K562 (cell line): ENCODE measurements at regions not wholly inside any gene's neighbourhood (a gene's known extent, or its start where the extent isn't known, plus 50 kb on each side); places are given as distances from the start of the nearest gene placed in this dataset.

Experiments
- ARID2 ChIP-seq: fragments of 450-650 bp; IDR thresholded peaks from 2 replicates; pipeline ENCODE4 v1.6.1; 2017; ENCODE audit warnings: antibody characterized with exemption, mild to moderate bottlenecking
- GATAD2A ChIP-seq: fragments of 450-650 bp; IDR thresholded peaks from 2 replicates; pipeline ENCODE4 v1.6.1; 2017
- HDAC8 ChIP-seq: fragments of 450-650 bp; IDR thresholded peaks from 2 replicates; pipeline ENCODE4 v1.6.1; 2016; ENCODE audit warnings: mild to moderate bottlenecking, missing genetic modification characterization, moderate library complexity, missing compliant biosample characterization
- KAT2B ChIP-seq: IDR thresholded peaks from one replicate; pipeline ENCODE4 v1.6.1; 2012; ENCODE audit warnings: low read depth, mild to moderate bottlenecking, control low read depth, inconsistent platforms, low read length, moderate library complexity
- NFRKB ChIP-seq: fragments of 450-650 bp; IDR thresholded peaks from 2 replicates; pipeline ENCODE4 v1.6.1; 2016; ENCODE audit warnings: low read depth
- STAT5A ChIP-seq: IDR thresholded peaks from 2 replicates; pipeline ENCODE4 v1.6.1; 2012; ENCODE audit warnings: low read length, inconsistent platforms, borderline replicate concordance
- XRCC4 ChIP-seq: IDR thresholded peaks from one replicate; pipeline ENCODE4 v1.6.1; 2011; ENCODE audit not compliant: insufficient read depth, insufficient read length; ENCODE audit errors: extremely low read depth
- XRCC5 ChIP-seq: fragments of 200-400 bp; formaldehyde crosslinking; IDR thresholded peaks from 2 replicates; pipeline ENCODE4 v1.6.1; 2017; ENCODE audit warnings: low read depth, mild to moderate bottlenecking, low read length
- ZNF444 ChIP-seq: fragments of 250-450 bp; sonication (Bioruptor Pico); IDR thresholded peaks from 2 replicates; pipeline ENCODE4 v1.4.0; 2020; ENCODE audit warnings: mild to moderate bottlenecking, moderate library complexity
- ZNF76 ChIP-seq: fragments of 250-450 bp; sonication (Bioruptor Pico); IDR thresholded peaks from 2 replicates; pipeline ENCODE4 v1.4.0; 2020; ENCODE audit warnings: mild to moderate bottlenecking, moderate library complexity, borderline replicate concordance
- ZNF785 ChIP-seq: fragments of 250-450 bp; sonication (Bioruptor Pico); IDR thresholded peaks from 2 replicates; pipeline ENCODE4 v1.4.0; 2020; ENCODE audit warnings: mild to moderate bottlenecking
- TF ChIP-seq, protein P1 (sequence below): fragments of 250-450 bp; sonication (Bioruptor Pico); IDR thresholded peaks from 2 replicates; pipeline ENCODE4 v1.5.0; 2021; ENCODE audit warnings: mild to moderate bottlenecking, moderate library complexity
- TF ChIP-seq, protein P2 (sequence below): sonication (generic); formaldehyde crosslinking; IDR thresholded peaks from 2 replicates; pipeline ENCODE4 v1.9.0; 2022; ENCODE audit warnings: mild to moderate bottlenecking, missing genetic modification reagents

DNA sequence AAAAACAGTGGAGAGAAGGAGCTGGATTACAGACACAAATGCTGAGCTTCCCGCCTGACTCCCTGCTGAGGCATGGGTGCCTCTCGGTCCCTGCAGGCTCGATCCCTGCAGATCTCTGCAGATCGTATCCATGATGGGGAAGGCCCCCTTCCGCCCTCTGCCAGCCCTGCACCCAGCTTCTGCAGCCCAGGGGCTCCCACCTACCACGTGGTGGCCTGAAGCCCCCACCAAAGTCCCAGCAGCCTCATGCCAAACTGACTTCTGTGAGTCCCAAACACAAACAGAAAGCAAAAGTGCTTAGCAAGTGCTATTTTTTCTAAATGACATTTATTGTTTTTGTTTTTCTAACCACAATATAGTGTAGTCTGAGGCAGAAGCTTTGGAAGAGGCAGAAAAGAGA, 127.1 kb upstream of the CHST15 start (continued):
- TF ChIP-seq, protein P1, sequence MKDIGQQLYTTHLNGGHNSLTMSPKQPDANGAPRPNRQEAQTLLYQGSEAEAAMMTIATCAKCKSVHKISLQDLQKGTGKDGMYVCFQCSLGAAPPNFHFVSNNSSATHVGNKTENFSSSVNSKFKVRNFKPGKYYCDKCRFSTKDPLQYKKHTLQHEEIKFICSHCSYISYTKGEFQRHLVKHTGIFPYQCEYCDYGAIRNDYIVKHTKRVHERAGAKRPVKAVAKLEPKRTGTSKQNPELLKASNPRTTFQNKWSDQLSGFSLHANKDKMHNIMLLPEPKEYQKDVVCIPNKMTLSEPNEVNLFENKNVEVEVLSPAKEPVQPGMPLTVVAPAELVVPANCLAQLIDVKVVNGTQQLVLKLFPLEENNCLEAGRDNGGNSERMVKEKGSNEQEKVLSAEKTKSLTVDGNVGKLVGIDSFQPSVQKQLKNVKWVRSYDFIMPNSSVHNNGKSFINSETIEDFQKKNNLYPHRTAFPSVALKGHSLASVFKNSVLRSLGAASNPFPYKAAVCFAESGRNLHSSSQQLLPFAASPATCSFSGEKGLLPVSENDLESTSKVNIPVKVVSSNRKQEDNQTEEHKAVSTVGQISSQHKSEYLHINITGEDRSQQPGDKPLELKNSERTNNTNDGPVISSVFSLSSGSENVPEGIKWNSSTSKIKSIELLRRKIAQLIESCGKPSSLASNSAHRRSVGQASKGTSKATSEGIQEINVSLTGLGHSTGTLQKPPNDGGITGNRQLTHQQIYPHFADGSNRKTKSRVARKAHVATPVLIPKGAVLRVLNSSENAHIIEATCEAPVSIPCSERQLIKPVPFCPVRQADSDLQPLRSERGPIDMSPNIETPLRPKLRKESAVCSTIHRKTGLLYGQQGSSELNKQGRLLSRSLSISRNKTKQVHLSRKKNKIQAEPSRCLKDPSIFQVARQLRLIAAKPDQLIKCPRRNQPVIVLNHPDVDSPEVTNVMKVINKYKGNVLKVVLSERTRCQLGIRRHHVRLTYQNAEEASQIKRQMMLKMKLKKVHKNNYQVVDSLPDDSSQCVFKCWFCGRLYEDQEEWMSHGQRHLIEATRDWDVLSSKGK (CRISPR knock-in tag), result no peak
- no peak for TF ChIP-seq XRCC4
- no peak for TF ChIP-seq KAT2B
- no peak for TF ChIP-seq GATAD2A
- TF ChIP-seq ARID2, result no peak
- no peak for TF ChIP-seq XRCC5
- TF ChIP-seq, protein P2, sequence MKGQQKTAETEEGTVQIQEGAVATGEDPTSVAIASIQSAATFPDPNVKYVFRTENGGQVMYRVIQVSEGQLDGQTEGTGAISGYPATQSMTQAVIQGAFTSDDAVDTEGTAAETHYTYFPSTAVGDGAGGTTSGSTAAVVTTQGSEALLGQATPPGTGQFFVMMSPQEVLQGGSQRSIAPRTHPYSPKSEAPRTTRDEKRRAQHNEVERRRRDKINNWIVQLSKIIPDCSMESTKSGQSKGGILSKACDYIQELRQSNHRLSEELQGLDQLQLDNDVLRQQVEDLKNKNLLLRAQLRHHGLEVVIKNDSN (CRISPR knock-in tag), result no peak
- no peak for TF ChIP-seq HDAC8
- no peak for TF ChIP-seq ZNF444 (CRISPR knock-in tag)
- no peak for TF ChIP-seq NFRKB
- TF ChIP-seq STAT5A, result no peak
- TF ChIP-seq ZNF76 (CRISPR knock-in tag), result no peak
- no peak for TF ChIP-seq ZNF785
- TF ChIP-seq, all 486 proteins: peak for 0
